T-cell (primary cell): ENCODE measurements at regions not wholly inside any gene's neighbourhood (a gene's known extent, or its start where the extent isn't known, plus 50 kb on each side); places are given as distances from the start of the nearest gene placed in this dataset.
"Not testable (repeated sequence)": the region's sequence is repeated elsewhere in the genome, so short reads cannot be mapped to it uniquely, and the experiment has no call there.

Experiments
- ATAC-seq, 4 experiments: fragments of 200-7000 bp in 3 of 4; fragments of 150-1000 bp in 1 of 4; cut with Tn5 transposase; replicated peaks in 1 of 4; 1 replicate in 3 of 4; 2 replicates in 1 of 4; pipeline ENCODE4 v1.10.0; 2021; ENCODE audit warnings: moderate library complexity in 3 of 4, mild to moderate bottlenecking in 2 of 4, moderate number of reproducible peaks in 1 of 4
- CTCF ChIA-PET, 2 donors: fragments of 300-600 bp; sonication (Branson Sonifier 250); formaldehyde crosslinking; loops; one replicate each; lab custom pipeline; 2022; ENCODE audit warnings: antibody characterized with exemption in 2 of 2; lab: Charles Lee
- POLR2A ChIA-PET, 2 donors: fragments of 300-600 bp; sonication (Branson Sonifier 250); formaldehyde crosslinking; loops; one replicate each; lab custom pipeline; 2022; ENCODE audit warnings: antibody characterized with exemption in 2 of 2; lab: Charles Lee
- DNase-seq, 35 experiments: peaks; one replicate each; pipeline versions ENCODE4 v3.0.0 to v3.0.0-alpha.2; 2013 to 2023
- H3K27ac ChIP-seq: one replicate; pipeline ENCODE4 v1.5.1; 2013; ENCODE audit warnings: low read length
- H3K27me3 ChIP-seq, 2 experiments: replicated peaks in 1 of 2; 1 replicate in 1 of 2; 2 replicates in 1 of 2; pipeline versions ENCODE4 v1.6.1 to v1.7.0; 2013; ENCODE audit warnings: low read length in 1 of 2, mixed read lengths in 1 of 2; ENCODE audit not compliant: control insufficient read depth in 2 of 2, insufficient read depth in 2 of 2; ENCODE audit errors: extremely low read depth in 1 of 2
- H3K36me3 ChIP-seq, 2 donors: 1 replicate in 1 of 2; 2 replicates in 1 of 2; pipeline versions ENCODE4 v1.6.1 to v1.7.0; 2013; ENCODE audit warnings: low read length in 1 of 2; ENCODE audit not compliant: control insufficient read depth in 2 of 2, insufficient read depth in 1 of 2; ENCODE audit errors: extremely low read depth in 1 of 2
- H3K4me1 ChIP-seq, 2 experiments: 1 replicate in 1 of 2; 2 replicates in 1 of 2; pipeline versions ENCODE4 v1.6.1 to v1.7.0; 2013; ENCODE audit warnings: low read length in 2 of 2, mixed read lengths in 1 of 2; ENCODE audit not compliant: insufficient read depth in 2 of 2, control insufficient read depth in 1 of 2; ENCODE audit errors: extremely low read depth in 1 of 2
- H3K4me3 ChIP-seq, 2 donors: 1 replicate in 1 of 2; 2 replicates in 1 of 2; pipeline versions ENCODE4 v1.5.1 to v1.7.0; 2013; ENCODE audit warnings: mild to moderate bottlenecking in 2 of 2, low read length in 1 of 2, moderate library complexity in 1 of 2; ENCODE audit not compliant: control insufficient read depth in 1 of 2; ENCODE audit errors: extremely low read depth in 1 of 2
- H3K9me3 ChIP-seq: 2 replicates; pipeline ENCODE4 v1.7.0; 2013
- H3K27ac Mint-ChIP-seq, 2 donors: one replicate each; pipeline ENCODE4 v1.8.0; 2020 to 2021; ENCODE audit warnings: mild to moderate bottlenecking in 2 of 2, mixed read lengths in 2 of 2
- H3K27me3 Mint-ChIP-seq, 2 donors: one replicate each; pipeline ENCODE4 v1.8.0; 2021 to 2022; ENCODE audit warnings: mixed read lengths in 2 of 2
- H3K36me3 Mint-ChIP-seq: one replicate; pipeline ENCODE4 v1.8.0; 2021; ENCODE audit warnings: mixed read lengths
- H3K4me1 Mint-ChIP-seq, 3 donors: one replicate each; pipeline ENCODE4 v1.8.0; 2020 to 2022; ENCODE audit warnings: mixed read lengths in 3 of 3, mild to moderate bottlenecking in 1 of 3
- H3K4me3 Mint-ChIP-seq, 3 donors: one replicate each; pipeline ENCODE4 v1.8.0; 2020 to 2022; ENCODE audit warnings: mild to moderate bottlenecking in 3 of 3, mixed read lengths in 3 of 3, moderate library complexity in 3 of 3
- H3K9me3 Mint-ChIP-seq, 3 donors: one replicate each; pipeline ENCODE4 v1.8.0; 2020 to 2022; ENCODE audit warnings: mixed read lengths in 3 of 3
- WGBS: methylation state at CpG from one replicate; pipeline ENCODE4 v1.1.5; 2013; ENCODE audit warnings: missing lambda C conversion rate; ENCODE audit not compliant: insufficient coverage; 5-methylcytosine and 5-hydroxymethylcytosine counted together

GRCh38 chr14:28243600-28243999, 523.0 kb upstream of the FOXG1 start:
- H3K4me1 ChIP-seq = no peaks in the 10 kb centered on the region
- H3K4me3 ChIP-seq = no peak overlapping the region
- H3K27me3 Mint-ChIP-seq = no peaks in the 10 kb centered on the region
- no peak for ATAC-seq
- H3K27ac ChIP-seq = no peak overlapping the region
- peaks cover 17 to 37% (median 18%) of the 10 kb centered on the region in 3 donors for H3K9me3 Mint-ChIP-seq
- H3K36me3 ChIP-seq = no peaks in the 10 kb centered on the region
- H3K27ac Mint-ChIP-seq = no peak overlapping the region
- no peak for DNase-seq
- no peaks in the 10 kb centered on the region for H3K27me3 ChIP-seq
- POLR2A ChIA-PET = no interaction called here
- no peak overlapping the region for H3K4me3 Mint-ChIP-seq
- CTCF ChIA-PET = no interaction called here
- H3K4me1 Mint-ChIP-seq = no peaks in the 10 kb centered on the region
- H3K36me3 Mint-ChIP-seq = no peaks in the 10 kb centered on the region
- no peaks in the 10 kb centered on the region for H3K9me3 ChIP-seq
- no CpG with 5 or more reads among the region's 3 CpGs for WGBS

GRCh38 chr14:28245216-28245615, 521.4 kb upstream of the FOXG1 start:
- Mint-ChIP-seq H3K4me3 (no peak overlapping the region), H3K4me1 (no peaks in the 10 kb centered on the region), H3K27ac (no peak overlapping the region), H3K36me3 (no peaks in the 10 kb centered on the region), H3K9me3 (peaks cover 9 to 37% (median 14%) of the 10 kb centered on the region in 3 donors), H3K27me3 (no peaks in the 10 kb centered on the region)
- Histone ChIP-seq H3K27me3 (no peaks in the 10 kb centered on the region), H3K9me3 (no peaks in the 10 kb centered on the region), H3K27ac (no peak overlapping the region), H3K4me3 (no peak overlapping the region), H3K4me1 (no peaks in the 10 kb centered on the region), H3K36me3 (no peaks in the 10 kb centered on the region)
- ChIA-PET CTCF (no interaction called here), POLR2A (no interaction called here)
- no peak for ATAC-seq
- DNase-seq = no peak
- no CpG with 5 or more reads among the region's 1 CpG for WGBS

DNA sequence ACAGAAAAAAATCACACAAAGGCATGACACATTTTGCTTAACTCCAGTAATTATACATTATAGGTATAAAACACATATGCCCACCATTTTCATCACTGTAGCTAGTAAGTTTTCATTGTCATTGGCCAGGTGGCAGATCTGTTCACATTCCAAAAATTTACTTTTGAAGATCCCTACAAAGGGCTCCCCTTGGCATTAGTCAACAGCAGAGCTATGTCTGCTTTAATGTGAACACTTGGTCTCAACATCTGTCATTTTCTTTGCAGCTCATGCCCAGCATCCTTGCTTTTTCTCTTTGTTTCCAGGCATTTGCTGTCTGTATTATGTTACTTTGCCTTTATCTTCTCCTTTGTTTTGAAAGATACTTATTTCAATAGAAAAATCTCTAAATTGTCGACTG, 519.1 kb upstream of the FOXG1 start:
- ATAC-seq (no peak), DNase-seq (no peak)
- H3K9me3 ChIP-seq = no peaks in the 10 kb centered on the region
- Mint-ChIP-seq H3K27ac (no peak overlapping the region), H3K27me3 (no peaks in the 10 kb centered on the region), H3K9me3 (peaks cover 10 to 45% (median 19%) of the 10 kb centered on the region in 3 donors), H3K4me3 (no peak overlapping the region), H3K4me1 (no peaks in the 10 kb centered on the region), H3K36me3 (no peaks in the 10 kb centered on the region)
- no peak overlapping the region for H3K27ac ChIP-seq
- H3K27me3 ChIP-seq = no peaks in the 10 kb centered on the region
- no peak overlapping the region for H3K4me3 ChIP-seq
- WGBS = no CpG with 5 or more reads among the region's 1 CpG
- H3K36me3 ChIP-seq = no peaks in the 10 kb centered on the region
- H3K4me1 ChIP-seq = no peaks in the 10 kb centered on the region
- ChIA-PET POLR2A (no interaction called here), CTCF (no interaction called here)

DNA sequence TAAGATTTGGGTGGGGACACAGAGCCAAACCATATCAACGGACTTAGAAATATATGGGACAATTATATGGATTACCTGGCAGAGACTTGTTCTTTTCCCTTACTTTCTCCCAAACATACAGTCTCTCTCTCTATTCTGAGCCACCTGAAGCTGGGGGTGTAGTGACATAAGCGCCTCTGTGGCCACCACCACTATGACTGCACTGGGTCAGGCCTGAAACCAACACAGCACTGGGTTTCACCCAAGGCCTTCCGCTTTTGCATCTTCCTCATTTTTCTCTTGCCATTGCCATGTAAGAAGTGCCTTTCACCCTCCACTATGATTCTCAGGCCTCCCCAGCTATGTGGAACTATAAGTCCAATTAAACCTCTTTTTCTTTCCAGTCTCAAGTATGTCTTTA, 514.5 kb upstream of the FOXG1 start:
- POLR2A ChIA-PET, H3K36me3 Mint-ChIP-seq, H3K4me1 ChIP-seq, H3K4me1 Mint-ChIP-seq, H3K4me3 Mint-ChIP-seq, H3K9me3 ChIP-seq, H3K27me3 Mint-ChIP-seq, H3K27ac ChIP-seq, DNase-seq, ATAC-seq, H3K36me3 ChIP-seq, CTCF ChIA-PET, H3K27me3 ChIP-seq, H3K4me3 ChIP-seq, H3K27ac Mint-ChIP-seq: not testable (repeated sequence)
- peaks cover 13 to 36% (median 16%) of the 10 kb centered on the region in 3 donors for H3K9me3 Mint-ChIP-seq
- WGBS = no CpG with 5 or more reads among the region's 3 CpGs

DNA sequence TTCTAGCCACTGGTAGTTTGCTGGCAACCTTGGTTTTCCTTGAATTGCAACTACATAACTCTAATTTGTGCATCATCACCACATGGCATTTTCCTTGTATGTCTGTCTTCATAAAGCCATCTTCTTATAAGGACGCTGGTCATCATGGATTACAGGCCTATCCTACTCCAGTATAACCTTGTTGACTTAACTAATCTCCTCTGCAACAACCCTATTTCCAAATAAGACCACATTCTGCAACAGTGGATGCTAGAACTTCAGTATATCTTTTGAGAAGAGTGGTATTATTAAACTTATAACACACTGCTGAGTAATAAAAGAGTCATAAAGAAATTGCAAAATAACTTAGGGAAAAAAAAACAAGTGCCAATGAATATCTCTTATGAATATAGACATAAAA, 511.8 kb upstream of the FOXG1 start:
- Mint-ChIP-seq H3K27ac (no peak overlapping the region), H3K36me3 (no peaks in the 10 kb centered on the region), H3K27me3 (no peaks in the 10 kb centered on the region), H3K4me1 (no peaks in the 10 kb centered on the region), H3K4me3 (no peak overlapping the region), H3K9me3 (peaks cover 7 to 22% (median 14%) of the 10 kb centered on the region in 3 donors)
- Histone ChIP-seq H3K4me1 (no peaks in the 10 kb centered on the region), H3K27ac (no peak overlapping the region), H3K4me3 (no peak overlapping the region), H3K36me3 (no peaks in the 10 kb centered on the region), H3K27me3 (no peaks in the 10 kb centered on the region), H3K9me3 (no peaks in the 10 kb centered on the region)
- no peak for DNase-seq
- ChIA-PET POLR2A (interaction anchor here in 1 of 2 donors (0.6 kb wide), 1 partner anchor 18 kb away, joined by 3 read pairs; no protein-coding TSS in a partner anchor), CTCF (no interaction called here)
- no peak for ATAC-seq
- no CpG with 5 or more reads among the region's 1 CpG for WGBS

- H3K36me3 ChIP-seq = no peaks in the 10 kb centered on the region
- no peak overlapping the region for H3K27ac Mint-ChIP-seq
- CTCF ChIA-PET = no interaction called here
- DNase-seq (no peak), ATAC-seq (no peak)
- peaks cover 16 to 42% (median 29%) of the 10 kb centered on the region in 3 donors for H3K9me3 Mint-ChIP-seq
- H3K4me3 ChIP-seq = no peak overlapping the region
- no peaks in the 10 kb centered on the region for H3K4me1 ChIP-seq
- no peaks in the 10 kb centered on the region for H3K27me3 Mint-ChIP-seq
- H3K4me1 Mint-ChIP-seq = no peaks in the 10 kb centered on the region
- H3K9me3 ChIP-seq = peaks cover 2% of the 10 kb centered on the region
- H3K4me3 Mint-ChIP-seq = no peak overlapping the region
- POLR2A ChIA-PET = no interaction called here
- peaks cover 0 to 2% of the 10 kb centered on the region in 2 experiments for H3K27me3 ChIP-seq
- 80% methylated on average over 27 of the region's 29 CpGs for WGBS
- no peaks in the 10 kb centered on the region for H3K36me3 Mint-ChIP-seq
- H3K27ac ChIP-seq = no peak overlapping the region
Observed at GRCh38 chr14:28264306-28264705, 502.3 kb upstream of the FOXG1 start.

DNA sequence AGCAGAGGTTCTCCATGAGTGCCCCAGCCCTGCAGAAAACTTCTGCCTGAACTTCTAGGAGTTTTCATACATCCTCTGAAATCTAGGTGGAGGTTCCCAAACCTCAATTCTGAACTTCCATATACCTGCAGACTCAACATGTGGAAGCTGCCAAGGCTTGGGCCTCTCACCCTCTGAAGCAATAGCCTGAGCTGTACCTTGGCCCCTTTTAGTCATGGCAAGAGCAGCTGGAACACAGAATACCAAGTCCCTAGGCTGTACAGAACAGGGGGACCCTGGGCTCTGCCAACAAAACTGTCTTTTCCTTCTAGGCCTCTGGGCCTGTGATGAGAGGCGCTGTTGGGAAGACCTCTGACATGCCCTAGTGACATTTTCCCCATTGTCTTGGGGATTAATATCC, 494.3 kb upstream of the FOXG1 start:
- POLR2A ChIA-PET = no interaction called here

More for the DNA sequence above, 494.3 kb upstream of the FOXG1 start:
- Mint-ChIP-seq H3K36me3 (no peaks in the 10 kb centered on the region), H3K4me3 (no peak overlapping the region), H3K27ac (no peak overlapping the region), H3K27me3 (no peaks in the 10 kb centered on the region), H3K4me1 (no peaks in the 10 kb centered on the region), H3K9me3 (peaks cover 21 to 26% (median 22%) of the 10 kb centered on the region in 3 donors)
- no peaks in the 10 kb centered on the region for H3K4me1 ChIP-seq
- no peaks in the 10 kb centered on the region for H3K9me3 ChIP-seq
- DNase-seq (no peak), ATAC-seq (no peak)
- H3K27me3 ChIP-seq = no peaks in the 10 kb centered on the region
- H3K4me3 ChIP-seq = no peak overlapping the region
- CTCF ChIA-PET = no interaction called here
- 83% methylated on average over 1 of the region's 1 CpG for WGBS
- no peak overlapping the region for H3K27ac ChIP-seq
- H3K36me3 ChIP-seq = no peaks in the 10 kb centered on the region
